Stimulated activated CD8-positive, alpha-beta memory T cell treated with anti-CD3 and anti-CD28 coated beads, Interleukin-12 subunit alpha, Interleukin-12 subunit beta, amount 100 ng/mL, for 4 hours (primary cell): ENCODE measurements at regions not wholly inside any gene's neighbourhood (a gene's known extent, or its start where the extent isn't known, plus 50 kb on each side); places are given as distances from the start of the nearest gene placed in this dataset.

ENCODE experiments used
- DNase-seq: peaks from one replicate; pipeline ENCODE4 v3.0.0-alpha.2; 2020; ENCODE audit warnings: low read depth

- DNase-seq: no peak
These were observed 113.0 kb downstream of the PLEKHG1 start for GRCh38 chr6:150712505-150713252.

GRCh38 chr6:150713487-150713886 lies 113.8 kb downstream of the PLEKHG1 start:
- no peak for DNase-seq

- DNase-seq: no peak
These were observed 114.2 kb downstream of the PLEKHG1 start for GRCh38 chr6:150713931-150714330.

- no peak for DNase-seq
These were observed 115.4 kb downstream of the PLEKHG1 start for GRCh38 chr6:150715133-150715532.

- DNase-seq: no peak
These were observed 117.7 kb downstream of the PLEKHG1 start for GRCh38 chr6:150717419-150717818.

GRCh38 chr6:150719099-150719766 lies 119.5 kb downstream of the PLEKHG1 start:
- DNase-seq: no peak

- DNase-seq: no peak
These were observed 120.1 kb downstream of the PLEKHG1 start for GRCh38 chr6:150719831-150720230.

GRCh38 chr6:150720774-150721233 lies 121.1 kb downstream of the PLEKHG1 start:
- DNase-seq: no peak

- DNase-seq: no peak
These were observed 122.0 kb downstream of the PLEKHG1 start for GRCh38 chr6:150721418-150722266.

- no peak for DNase-seq
These were observed 123.1 kb downstream of the PLEKHG1 start for GRCh38 chr6:150722614-150723344.

GRCh38 chr6:150723345-150723658 lies 123.6 kb downstream of the PLEKHG1 start:
- DNase-seq: no peak

GRCh38 chr6:150723857-150724256 lies 124.2 kb downstream of the PLEKHG1 start:
- DNase-seq: no peak

- DNase-seq: no peak
These were observed 126.1 kb downstream of the PLEKHG1 start for GRCh38 chr6:150725795-150726194.

- DNase-seq: no peak
These were observed 129.6 kb downstream of the PLEKHG1 start for GRCh38 chr6:150729188-150729748.

GRCh38 chr6:150730801-150731457 lies 131.2 kb downstream of the PLEKHG1 start:
- no peak for DNase-seq

GRCh38 chr6:150732765-150733539 lies 132.6 kb upstream of the MTHFD1L start:
- DNase-seq: no peak

GRCh38 chr6:150733726-150734125 lies 131.8 kb upstream of the MTHFD1L start:
- DNase-seq: no peak

- DNase-seq: no peak
These were observed 131.3 kb upstream of the MTHFD1L start for GRCh38 chr6:150734235-150734634.

- no peak for DNase-seq
These were observed 130.1 kb upstream of the MTHFD1L start for GRCh38 chr6:150735341-150735851.

GRCh38 chr6:150738092-150738629 lies 127.3 kb upstream of the MTHFD1L start:
- DNase-seq: no peak
